Loucy (cell line): ENCODE measurements at regions not wholly inside any gene's neighbourhood (a gene's known extent, or its start where the extent isn't known, plus 50 kb on each side); places are given as distances from the start of the nearest gene placed in this dataset.

ENCODE experiments used
- H2AFZ ChIP-seq: fragments of 200-600 bp; sonication (generic); 2 replicates; pipeline ENCODE4 v1.6.0; 2016; ENCODE audit warnings: antibody characterized with exemption, mild to moderate bottlenecking, low read length, moderate library complexity
- H3F3A ChIP-seq: fragments of 200-600 bp; 2 replicates; pipeline ENCODE4 v1.6.0; 2016; ENCODE audit warnings: antibody characterized with exemption, low read depth, mild to moderate bottlenecking
- H3K27me3 ChIP-seq: fragments of 200-600 bp; sonication (generic); 2 replicates; pipeline ENCODE4 v1.6.1; 2014; ENCODE audit warnings: low read length, mild to moderate bottlenecking; ENCODE audit not compliant: insufficient read depth, poor library complexity, severe bottlenecking
- H3K36me3 ChIP-seq: fragments of 200-600 bp; sonication (generic); 2 replicates; pipeline ENCODE4 v1.6.1; 2016; ENCODE audit warnings: low read length; ENCODE audit not compliant: insufficient read depth
- H3K4me1 ChIP-seq: fragments of 200-600 bp; sonication (generic); 2 replicates; pipeline ENCODE4 v1.5.1; 2014; ENCODE audit warnings: low read length, mild to moderate bottlenecking; ENCODE audit not compliant: insufficient read depth, poor library complexity, severe bottlenecking
- H3K4me2 ChIP-seq: fragments of 200-600 bp; sonication (generic); 2 replicates; pipeline ENCODE4 v1.6.0; 2014; ENCODE audit warnings: antibody characterized with exemption, low read length, low read depth, mild to moderate bottlenecking; ENCODE audit not compliant: poor library complexity, severe bottlenecking
- H3K4me3 ChIP-seq: fragments of 200-600 bp; sonication (generic); 2 replicates; pipeline ENCODE4 v1.5.1; 2014; ENCODE audit warnings: low read length, mild to moderate bottlenecking, mixed read lengths; ENCODE audit not compliant: poor library complexity, severe bottlenecking
- H3K79me2 ChIP-seq: fragments of 200-600 bp; sonication (generic); 2 replicates; pipeline ENCODE4 v1.6.1; 2014; ENCODE audit warnings: low read length; ENCODE audit not compliant: insufficient read depth
- H3K9ac ChIP-seq: fragments of 200-600 bp; sonication (generic); 2 replicates; pipeline ENCODE4 v1.6.0; 2014; ENCODE audit warnings: mild to moderate bottlenecking, low read depth, low read length, moderate library complexity; ENCODE audit not compliant: poor library complexity, severe bottlenecking
- H3K9me2 ChIP-seq: fragments of 200-600 bp; sonication (generic); replicated peaks from 2 replicates; pipeline ENCODE4 v1.6.1; 2016; ENCODE audit warnings: low read depth, low read length, mixed read lengths
- H3K9me3 ChIP-seq: fragments of 200-600 bp; sonication (generic); 2 replicates; pipeline ENCODE4 v1.6.1; 2014; ENCODE audit warnings: mild to moderate bottlenecking, antibody characterized with exemption, low read length, low read depth; ENCODE audit not compliant: insufficient read depth
- H4K20me1 ChIP-seq: fragments of 200-600 bp; sonication (generic); 2 replicates; pipeline ENCODE4 v1.6.0; 2014; ENCODE audit warnings: antibody characterized with exemption, low read length, mild to moderate bottlenecking; ENCODE audit not compliant: insufficient read depth, poor library complexity, severe bottlenecking
- CTCF ChIP-seq: fragments of 200-600 bp; sonication (generic); conservative IDR thresholded peaks from 2 replicates; pipeline ENCODE4 v1.5.1; 2014; ENCODE audit warnings: mild to moderate bottlenecking, antibody characterized with exemption, low read length
- EZH2phosphoT487 ChIP-seq: fragments of 200-600 bp; IDR thresholded peaks from 2 replicates; pipeline ENCODE4 v1.6.1; 2018; ENCODE audit warnings: antibody characterized with exemption, mild to moderate bottlenecking, moderate library complexity, borderline replicate concordance

- Histone ChIP-seq H3K36me3 (no peaks in the 10 kb centered on the region), H3K4me1 (no peaks in the 10 kb centered on the region), H2AFZ (no peak overlapping the region), H3K4me2 (no peak overlapping the region), H4K20me1 (no peaks in the 10 kb centered on the region), H3K27me3 (no peaks in the 10 kb centered on the region), H3K79me2 (no peaks in the 10 kb centered on the region), H3F3A (no peaks in the 10 kb centered on the region), H3K9me2 (no peaks in the 10 kb centered on the region), H3K4me3 (no peak overlapping the region), H3K9me3 (peaks cover 3% of the 10 kb centered on the region; the same call in 1 of the 2 replicates), H3K9ac (no peak overlapping the region)
- TF ChIP-seq CTCF (no peak), EZH2phosphoT487 (no peak)
Measured at GRCh38 chr12:82146740-82147139, 211.4 kb downstream of the CCDC59 start.

GRCh38 chr12:82144505-82144904, 213.7 kb downstream of the CCDC59 start:
- H3K4me2 ChIP-seq: no peak overlapping the region
- H3K79me2 ChIP-seq: no peaks in the 10 kb centered on the region
- no peaks in the 10 kb centered on the region for H4K20me1 ChIP-seq
- H3K4me3 ChIP-seq: no peak overlapping the region
- H3K9me3 ChIP-seq: no peaks in the 10 kb centered on the region
- H3F3A ChIP-seq: no peaks in the 10 kb centered on the region
- no peaks in the 10 kb centered on the region for H3K9me2 ChIP-seq
- TF ChIP-seq CTCF (no peak), EZH2phosphoT487 (no peak)
- no peaks in the 10 kb centered on the region for H3K4me1 ChIP-seq
- H2AFZ ChIP-seq: no peak overlapping the region
- no peaks in the 10 kb centered on the region for H3K27me3 ChIP-seq
- H3K36me3 ChIP-seq: no peaks in the 10 kb centered on the region
- no peak overlapping the region for H3K9ac ChIP-seq

- TF ChIP-seq EZH2phosphoT487: no peak
- no peak for TF ChIP-seq CTCF
- no peaks in the 10 kb centered on the region for H3F3A ChIP-seq
- no peaks in the 10 kb centered on the region for H3K79me2 ChIP-seq
Measured at GRCh38 chr12:82132390-82132789, 225.8 kb downstream of the CCDC59 start.

More at GRCh38 chr12:82132390-82132789, 225.8 kb downstream of the CCDC59 start:
- no peak overlapping the region for H2AFZ ChIP-seq
- no peaks in the 10 kb centered on the region for H4K20me1 ChIP-seq
- no peaks in the 10 kb centered on the region for H3K27me3 ChIP-seq
- no peak overlapping the region for H3K4me2 ChIP-seq
- no peak overlapping the region for H3K9ac ChIP-seq
- no peaks in the 10 kb centered on the region for H3K9me3 ChIP-seq
- H3K36me3 ChIP-seq: no peaks in the 10 kb centered on the region
- no peak overlapping the region for H3K4me3 ChIP-seq
- no peaks in the 10 kb centered on the region for H3K4me1 ChIP-seq
- H3K9me2 ChIP-seq: no peaks in the 10 kb centered on the region
